ENCODE measurements at regions not wholly inside any gene's neighbourhood (a gene's known extent, or its start where the extent isn't known, plus 50 kb on each side); places are given as distances from the start of the nearest gene placed in this dataset.
A peak's percentile ranks its signal among the peaks of the same experiment; 100 is the strongest.

- DNase-seq, result peak in 6 of 7 donors; percentile 16 to 83 (median 54)
- Histone ChIP-seq H3K27ac (no peak overlapping the region), H3K36me3 (replicated peaks in 1 of 2) (no peaks in the 10 kb centered on the region), H3K27me3 (no peaks in the 10 kb centered on the region), H3K9me3 (replicated peaks in 1 of 3) (no peaks in the 10 kb centered on the region), H3K4me1 (replicated peaks in 1 of 2) (peaks cover 0 to 7% of the 10 kb centered on the region in 2 donors), H3K4me3 (no peak overlapping the region)
- intact Hi-C loops (cut with DNase I), result loop anchor here (5.0 to 10.0 kb wide), 3 partner anchors 308 to 671 kb away; partner anchors contain the start of gene KLF7 (in 2 of the 2)
- peak; percentile 17 to 73 (median 59) for TF ChIP-seq CTCF (IDR thresholded peaks at IDR 0.05)
- TF ChIP-seq POLR2A (IDR thresholded peaks at IDR 0.05), result no peak
- 27 to 37% (median 30%) methylated on average over 9 of the region's 9 CpGs for WGBS, 4 donors
Measured at GRCh38 chr2:207473049-207473930, 56.5 kb upstream of the CREB1 start.

GRCh38 chr2:207473931-207474235 is 55.9 kb upstream of the CREB1 start:
- Histone ChIP-seq H3K27ac (no peak overlapping the region), H3K9me3 (replicated peaks in 1 of 3) (no peaks in the 10 kb centered on the region), H3K36me3 (replicated peaks in 1 of 2) (no peaks in the 10 kb centered on the region), H3K4me3 (no peak overlapping the region), H3K27me3 (no peaks in the 10 kb centered on the region), H3K4me1 (replicated peaks in 1 of 2) (peaks cover 0 to 7% of the 10 kb centered on the region in 2 donors)
- WGBS, 4 donors, result 71 to 79% (median 76%) methylated on average over 5 of the region's 5 CpGs
- DNase-seq, result no peak
- no peak for TF ChIP-seq POLR2A (IDR thresholded peaks at IDR 0.05)
- no peak for TF ChIP-seq CTCF (IDR thresholded peaks at IDR 0.05)
- intact Hi-C loops (cut with DNase I), result loop anchor here (5.0 to 10.0 kb wide), 3 partner anchors 309 to 672 kb away; partner anchors contain the start of gene KLF7 (in 2 of the 2)

GRCh38 chr2:207474863-207475485 is 54.8 kb upstream of the CREB1 start:
- DNase-seq, result peak; percentile 22 to 64 (median 47)
- no peak for TF ChIP-seq POLR2A (IDR thresholded peaks at IDR 0.05)
- TF ChIP-seq CTCF (IDR thresholded peaks at IDR 0.05), result peak; percentile 69 to 91 (median 85)
- H3K4me3 ChIP-seq, result no peak overlapping the region
- H3K4me1 ChIP-seq (replicated peaks in 1 of 2), result peaks cover 0 to 7% of the 10 kb centered on the region in 2 donors
- no peaks in the 10 kb centered on the region for H3K27me3 ChIP-seq
- 9 to 12% (median 11%) methylated on average over 13 of the region's 13 CpGs for whole genome bisulfite sequencing, 4 donors
- intact Hi-C loops (cut with DNase I), result loop anchor here (5.0 to 10.0 kb wide), 5 partner anchors 310 to 783 kb away; partner anchors contain the start of gene KLF7 (in 2 of the 2)
- no peaks in the 10 kb centered on the region for H3K9me3 ChIP-seq (replicated peaks in 1 of 3)
- no peaks in the 10 kb centered on the region for H3K36me3 ChIP-seq (replicated peaks in 1 of 2)
- H3K27ac ChIP-seq, result no peak overlapping the region

- Histone ChIP-seq H3K9me3 (replicated peaks in 1 of 3) (no peaks in the 10 kb centered on the region), H3K36me3 (replicated peaks in 1 of 2) (no peaks in the 10 kb centered on the region), H3K27me3 (no peaks in the 10 kb centered on the region), H3K4me1 (replicated peaks in 1 of 2) (peaks cover 0 to 7% of the 10 kb centered on the region in 2 donors), H3K27ac (no peak overlapping the region), H3K4me3 (no peak overlapping the region)
- 67 to 74% (median 69%) methylated on average over 3 of the region's 3 CpGs for WGBS, 4 donors
- TF ChIP-seq POLR2A (IDR thresholded peaks at IDR 0.05) (no peak), CTCF (IDR thresholded peaks at IDR 0.05) (no peak)
- no peak for DNase-seq
- intact Hi-C loops (cut with DNase I), result loop anchor here (5.0 to 10.0 kb wide), 3 partner anchors 311 to 783 kb away; partner anchors contain the start of gene KLF7 (in 2 of the 2)
Measured at GRCh38 chr2:207475546-207475945, 54.2 kb upstream of the CREB1 start.

All from adrenal gland (tissue), 9 donors.